GM12865 (cell line): ENCODE measurements at regions not wholly inside any gene's neighbourhood (a gene's known extent, or its start where the extent isn't known, plus 50 kb on each side); places are given as distances from the start of the nearest gene placed in this dataset.
"Not testable (repeated sequence)": the region's sequence is repeated elsewhere in the genome, so short reads cannot be mapped to it uniquely, and the experiment has no call there.

Experiments
- DNase-seq: peaks from one replicate; pipeline ENCODE4 v3.0.0; 2010; ENCODE audit warnings: low read depth
- H3K4me3 ChIP-seq: 2 replicates; pipeline ENCODE4 v1.5.1; 2011; ENCODE audit warnings: mild to moderate bottlenecking, low read depth, low read length, control low read depth
- TF ChIP-seq, protein P1 (sequence below): IDR thresholded peaks from 2 replicates; pipeline ENCODE4 v1.5.1; 2011; ENCODE audit warnings: low read length, control low read depth, low read depth, inconsistent platforms; ENCODE audit not compliant: insufficient read depth; ENCODE audit errors: missing control alignments

- DNase-seq, result no peak
- TF ChIP-seq, protein P1, sequence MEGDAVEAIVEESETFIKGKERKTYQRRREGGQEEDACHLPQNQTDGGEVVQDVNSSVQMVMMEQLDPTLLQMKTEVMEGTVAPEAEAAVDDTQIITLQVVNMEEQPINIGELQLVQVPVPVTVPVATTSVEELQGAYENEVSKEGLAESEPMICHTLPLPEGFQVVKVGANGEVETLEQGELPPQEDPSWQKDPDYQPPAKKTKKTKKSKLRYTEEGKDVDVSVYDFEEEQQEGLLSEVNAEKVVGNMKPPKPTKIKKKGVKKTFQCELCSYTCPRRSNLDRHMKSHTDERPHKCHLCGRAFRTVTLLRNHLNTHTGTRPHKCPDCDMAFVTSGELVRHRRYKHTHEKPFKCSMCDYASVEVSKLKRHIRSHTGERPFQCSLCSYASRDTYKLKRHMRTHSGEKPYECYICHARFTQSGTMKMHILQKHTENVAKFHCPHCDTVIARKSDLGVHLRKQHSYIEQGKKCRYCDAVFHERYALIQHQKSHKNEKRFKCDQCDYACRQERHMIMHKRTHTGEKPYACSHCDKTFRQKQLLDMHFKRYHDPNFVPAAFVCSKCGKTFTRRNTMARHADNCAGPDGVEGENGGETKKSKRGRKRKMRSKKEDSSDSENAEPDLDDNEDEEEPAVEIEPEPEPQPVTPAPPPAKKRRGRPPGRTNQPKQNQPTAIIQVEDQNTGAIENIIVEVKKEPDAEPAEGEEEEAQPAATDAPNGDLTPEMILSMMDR, result no peak
- no peak overlapping the region for H3K4me3 ChIP-seq
Measured at GRCh38 chr7:115293628-115294240, 371.8 kb downstream of the MDFIC start.

- TF ChIP-seq, protein P1, result no peak
- H3K4me3 ChIP-seq, result no peak overlapping the region
- DNase-seq, result no peak
Measured at GRCh38 chr7:115292381-115292780, 370.5 kb downstream of the MDFIC start.

- DNase-seq, result no peak
- H3K4me3 ChIP-seq, result no peak overlapping the region
- TF ChIP-seq, protein P1, result no peak
Measured at GRCh38 chr7:115289971-115290370, 368.1 kb downstream of the MDFIC start.

DNA sequence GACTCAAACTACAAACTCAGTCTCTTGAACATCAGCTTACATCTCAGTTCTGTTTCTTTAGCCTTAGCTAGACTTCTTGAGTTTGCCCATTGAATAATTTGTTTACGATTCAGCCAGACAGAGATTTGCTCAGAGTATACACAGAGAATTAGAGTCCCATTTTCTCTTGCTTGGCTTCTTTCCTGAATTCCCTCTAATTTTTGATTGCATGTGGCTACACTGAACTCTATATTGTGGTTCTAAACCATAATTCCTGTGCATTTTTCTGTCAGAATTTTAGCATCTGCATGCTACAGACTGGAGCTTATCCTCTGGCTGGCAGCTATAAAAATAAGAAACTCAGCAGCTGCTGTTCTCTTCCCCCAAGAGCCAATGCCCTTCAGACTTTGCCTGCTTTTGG, 354.9 kb downstream of the MDFIC start:
- TF ChIP-seq, protein P1, result no peak

DNA sequence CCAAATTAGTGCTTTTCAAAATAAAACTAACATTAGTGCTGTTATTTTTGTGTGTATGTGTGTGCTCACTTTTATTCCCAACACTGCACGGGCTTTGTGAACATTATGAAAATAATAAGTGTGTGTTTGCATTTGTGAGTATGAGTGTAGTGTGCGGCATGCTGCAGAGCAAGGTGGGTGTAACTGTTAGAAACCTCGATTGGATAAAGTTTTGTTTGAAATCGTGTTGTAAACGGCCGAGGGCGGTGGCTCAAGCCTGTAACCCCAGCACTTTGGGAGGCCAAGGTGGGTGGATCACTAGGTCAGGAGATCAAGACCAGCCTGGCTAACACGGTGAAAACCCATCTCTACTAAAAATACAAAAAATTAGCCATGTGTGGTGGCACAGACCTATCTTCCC, 352.0 kb downstream of the MDFIC start:
- DNase-seq, H3K4me3 ChIP-seq: not testable (repeated sequence)

More for the DNA sequence above, 354.9 kb downstream of the MDFIC start:
- H3K4me3 ChIP-seq, result no peak overlapping the region
- DNase-seq, result no peak

DNA sequence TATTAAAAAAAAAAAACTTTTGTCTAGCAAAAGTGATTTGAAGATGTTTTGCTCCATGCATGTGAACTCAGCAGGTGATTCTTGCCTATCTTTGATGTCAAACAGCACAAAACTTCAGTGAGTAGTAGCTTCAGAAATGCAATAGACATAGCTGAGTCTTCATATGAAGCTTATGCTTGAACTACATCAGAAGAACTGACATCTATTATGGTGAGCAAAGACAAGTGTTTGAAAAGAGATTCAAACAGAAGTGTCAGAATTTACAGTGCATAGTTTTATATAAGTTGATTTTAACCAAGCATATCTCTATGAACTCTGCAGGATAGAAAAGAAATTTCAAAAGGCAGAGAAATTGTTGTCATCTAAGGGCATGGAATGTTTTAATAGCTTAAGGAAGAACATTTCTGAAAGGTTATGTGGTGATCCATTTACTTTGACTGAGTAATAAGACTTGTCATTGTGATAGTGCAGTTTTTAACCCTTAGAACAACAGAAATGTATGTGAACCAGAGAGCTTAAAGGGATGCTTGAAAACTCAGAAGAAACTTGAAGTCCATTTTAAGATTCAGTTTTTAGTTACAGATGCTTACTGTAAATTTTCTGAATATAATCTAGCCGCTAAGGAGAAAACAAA, 351.4 kb downstream of the MDFIC start:
- no peak overlapping the region for H3K4me3 ChIP-seq
- DNase-seq, result no peak
- TF ChIP-seq, protein P1, result no peak

DNA sequence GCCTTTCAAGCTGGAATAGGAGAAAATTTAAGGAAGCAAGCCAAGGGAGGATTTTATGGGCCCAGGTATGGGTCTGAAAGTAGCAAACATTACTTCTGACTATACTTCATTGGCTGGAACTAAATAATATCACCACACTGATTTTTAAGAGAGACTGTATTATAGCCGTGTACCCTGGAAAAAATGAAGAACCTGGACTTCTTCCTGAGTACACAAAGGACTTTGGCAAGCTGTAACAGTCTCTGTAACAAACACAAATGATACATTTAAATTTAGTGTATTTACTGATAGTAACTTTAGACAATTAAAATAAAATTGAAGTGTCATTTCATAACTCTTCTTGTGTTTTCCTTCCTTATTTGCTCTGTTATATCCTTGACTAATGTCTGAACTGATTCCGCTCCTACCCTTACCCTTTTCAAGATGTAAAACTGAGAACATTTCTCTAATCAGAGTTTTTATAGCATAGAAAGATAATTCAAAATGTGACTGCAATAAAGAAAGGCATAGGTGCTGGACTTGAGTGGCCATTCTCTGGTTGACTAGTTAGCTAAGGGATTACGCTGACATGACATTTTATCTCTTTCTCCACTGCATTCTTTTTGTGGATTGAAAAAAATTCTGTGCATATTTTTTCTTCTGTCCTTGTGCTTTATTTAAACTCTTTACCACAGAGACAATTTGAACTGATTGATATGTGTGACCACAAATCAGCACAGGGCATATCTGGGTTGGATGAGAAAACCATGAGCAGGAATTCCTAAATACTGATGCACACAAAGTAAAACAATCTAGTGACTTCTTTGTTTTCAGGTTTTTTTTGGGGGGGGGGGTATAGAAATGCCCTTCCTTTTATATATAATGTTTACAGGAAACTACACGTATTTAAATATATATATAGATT, 349.7 kb downstream of the MDFIC start:
- no peak for DNase-seq
- no peak overlapping the region for H3K4me3 ChIP-seq
- TF ChIP-seq, protein P1, result no peak
